ENCODE measurements at regions not wholly inside any gene's neighbourhood (a gene's known extent, or its start where the extent isn't known, plus 50 kb on each side); places are given as distances from the start of the nearest gene placed in this dataset.
"Not testable (repeated sequence)": the region's sequence is repeated elsewhere in the genome, so short reads cannot be mapped to it uniquely, and the experiment has no call there.

- no peak for DNase-seq
Measured at GRCh38 chr6:11403035-11403601, 134.4 kb upstream of the TMEM170B start.

- not testable (repeated sequence) for DNase-seq
Measured at GRCh38 chr6:11402581-11402980, 135.0 kb upstream of the TMEM170B start.

DNA sequence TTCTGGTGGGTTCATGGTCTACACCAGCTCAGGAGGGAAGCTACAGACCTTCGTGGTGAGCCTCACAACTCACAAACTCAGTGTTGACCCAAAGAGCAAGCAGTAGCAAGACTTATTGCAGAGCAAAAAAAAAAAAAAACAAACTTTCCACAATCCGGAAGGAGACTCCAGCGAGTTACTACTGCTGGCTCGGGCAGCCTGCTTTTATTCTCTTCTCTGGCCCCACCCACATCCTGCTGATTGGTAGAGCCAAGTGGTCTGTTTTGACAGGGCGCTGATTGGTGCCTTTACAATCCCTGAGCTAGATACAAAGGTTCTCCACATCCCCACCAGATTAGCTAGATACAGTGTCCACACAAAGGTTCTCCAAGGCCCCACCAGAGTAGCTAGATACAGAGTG lies 135.6 kb upstream of the TMEM170B start:
- not testable (repeated sequence) for DNase-seq

DNA sequence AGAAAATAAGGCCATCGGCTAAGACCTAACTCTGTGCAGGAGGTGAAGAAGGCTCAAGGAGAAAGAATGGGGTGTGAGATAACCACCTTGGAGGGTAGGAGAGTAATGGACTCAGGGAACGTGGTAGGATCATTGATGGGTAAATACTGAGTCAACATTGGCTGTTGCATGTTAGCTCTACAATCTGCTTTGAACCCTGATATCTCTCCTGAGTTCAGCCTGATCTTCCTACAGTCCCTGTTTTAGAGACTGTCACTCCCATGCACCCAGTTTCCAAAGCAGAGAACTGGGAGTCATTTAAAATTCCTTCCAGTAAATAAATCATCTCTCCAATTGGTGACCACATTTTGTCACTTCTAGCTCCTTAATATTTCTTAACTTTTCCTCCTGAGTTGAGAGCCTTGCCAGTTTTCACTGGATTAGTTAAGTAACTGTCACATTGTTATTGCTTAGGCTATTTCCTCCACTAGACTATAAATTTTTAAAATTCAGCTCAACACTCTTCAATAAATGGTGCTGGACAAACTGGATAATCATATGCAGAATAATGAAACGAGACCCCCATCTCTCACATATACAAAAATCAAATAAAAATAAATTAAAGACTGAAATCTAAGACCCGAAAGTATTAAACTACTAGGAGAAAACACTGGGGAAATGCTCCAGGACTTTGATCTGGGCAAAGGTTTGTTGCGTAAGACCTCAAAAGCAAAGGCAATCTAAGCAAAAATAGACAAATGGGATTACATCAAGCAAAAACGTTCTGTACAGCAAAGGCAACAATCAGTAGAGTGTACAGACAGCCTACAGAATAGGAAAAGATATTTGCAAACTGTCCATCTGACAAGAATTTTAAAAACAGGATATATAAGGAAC lies 138.9 kb upstream of the TMEM170B start:
- DNase-seq: no peak

DNA sequence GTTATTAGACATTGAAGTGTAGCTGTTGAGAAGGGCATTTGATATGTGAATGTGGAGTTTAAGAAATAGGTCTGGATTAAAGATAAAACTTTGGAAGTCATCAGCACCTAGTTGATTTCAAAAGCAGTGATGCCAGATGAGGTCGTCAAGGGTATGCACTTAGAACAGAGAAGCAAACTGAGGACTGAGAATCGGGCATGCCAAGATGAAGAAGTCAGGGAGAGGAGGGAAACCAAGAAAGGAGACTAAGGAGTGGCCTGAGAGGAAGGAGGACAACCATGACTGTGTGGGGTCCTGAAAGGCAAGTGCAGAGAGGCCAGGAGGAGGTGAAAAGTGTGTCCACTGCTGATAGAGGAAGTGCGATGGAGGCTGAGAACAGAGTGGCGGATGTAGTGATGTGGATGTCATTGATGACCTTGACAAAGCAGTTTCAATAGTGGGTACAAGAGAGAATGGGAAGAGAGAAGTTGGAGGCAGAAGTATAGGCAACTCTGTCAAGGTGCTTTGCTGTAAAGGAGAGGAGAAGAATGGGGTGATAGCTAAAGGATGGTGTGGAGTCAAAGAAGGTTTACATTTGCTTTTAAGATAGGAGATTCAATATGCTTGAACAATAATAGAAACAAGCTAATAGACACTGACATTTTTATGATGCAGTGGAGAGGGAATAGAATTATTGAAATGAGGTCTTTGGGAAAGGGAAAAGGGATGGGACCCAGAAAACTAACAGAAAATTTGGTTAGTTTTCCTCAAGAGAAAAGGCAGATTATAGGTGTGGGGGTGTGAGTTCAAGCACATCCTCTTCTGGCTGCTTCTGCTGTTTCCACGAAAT lies 139.7 kb upstream of the TMEM170B start:
- DNase-seq: no peak

DNA sequence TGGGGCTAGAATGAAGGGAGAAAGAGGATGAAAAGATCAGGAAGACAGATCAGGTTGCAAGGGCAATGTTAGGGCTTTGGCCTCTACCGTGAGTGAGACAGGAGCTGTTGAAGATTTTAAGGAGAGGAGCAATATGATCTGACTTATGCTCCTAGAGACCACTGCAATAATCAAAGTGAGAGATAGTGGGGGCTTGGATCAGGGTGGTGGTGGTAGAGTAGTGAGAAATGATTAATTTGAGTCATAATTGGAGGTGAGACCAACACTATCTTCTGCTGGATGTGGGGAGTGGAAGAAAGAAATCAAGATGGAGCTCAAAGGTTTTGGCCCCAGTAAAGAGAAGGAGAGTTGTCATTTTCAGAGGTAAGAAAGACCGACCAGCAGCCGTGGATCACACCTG lies 140.7 kb upstream of the TMEM170B start:
- DNase-seq: no peak

DNA sequence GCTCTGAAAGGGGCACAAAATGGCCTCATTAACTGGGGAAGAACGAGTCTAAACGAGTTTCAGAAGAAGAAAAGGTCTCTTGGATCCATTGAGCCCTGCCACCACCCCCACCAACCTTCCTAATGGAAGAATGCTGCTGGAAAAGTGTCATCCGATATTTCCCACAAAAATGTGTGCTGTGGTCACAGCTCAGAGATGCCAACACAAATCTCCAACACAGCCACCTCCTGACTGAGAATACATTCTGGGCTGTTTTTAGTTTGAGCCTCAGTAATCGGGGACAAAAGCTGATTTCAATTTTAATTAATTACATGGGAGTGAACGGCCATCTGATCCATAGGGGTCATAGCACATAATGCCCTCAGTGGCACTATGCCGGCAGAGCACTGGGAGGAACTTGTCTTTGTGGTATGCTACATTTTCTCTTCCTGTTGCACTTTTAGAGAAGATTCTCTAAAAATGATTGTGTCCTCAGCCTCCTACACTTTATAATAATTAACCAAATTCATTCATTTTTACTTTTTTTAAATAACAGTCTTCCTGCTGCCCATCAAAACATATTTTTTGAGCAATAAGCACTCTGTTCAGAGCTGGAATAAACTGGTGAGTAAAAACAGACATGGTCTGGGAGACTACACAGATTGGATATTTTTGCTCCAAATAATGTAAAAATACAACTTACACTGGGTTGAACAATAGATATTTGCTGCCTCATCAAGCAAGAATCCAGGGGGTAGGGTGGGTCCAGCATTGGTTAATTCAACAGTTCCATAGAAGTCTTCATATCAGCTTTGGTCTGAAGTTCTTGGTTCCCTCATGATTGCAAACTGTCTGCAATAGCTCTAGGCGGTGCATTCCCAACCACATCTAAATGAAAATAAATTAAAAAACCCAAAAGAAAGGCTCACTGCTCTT lies 143.6 kb upstream of the TMEM170B start:
- DNase-seq: no peak

DNA sequence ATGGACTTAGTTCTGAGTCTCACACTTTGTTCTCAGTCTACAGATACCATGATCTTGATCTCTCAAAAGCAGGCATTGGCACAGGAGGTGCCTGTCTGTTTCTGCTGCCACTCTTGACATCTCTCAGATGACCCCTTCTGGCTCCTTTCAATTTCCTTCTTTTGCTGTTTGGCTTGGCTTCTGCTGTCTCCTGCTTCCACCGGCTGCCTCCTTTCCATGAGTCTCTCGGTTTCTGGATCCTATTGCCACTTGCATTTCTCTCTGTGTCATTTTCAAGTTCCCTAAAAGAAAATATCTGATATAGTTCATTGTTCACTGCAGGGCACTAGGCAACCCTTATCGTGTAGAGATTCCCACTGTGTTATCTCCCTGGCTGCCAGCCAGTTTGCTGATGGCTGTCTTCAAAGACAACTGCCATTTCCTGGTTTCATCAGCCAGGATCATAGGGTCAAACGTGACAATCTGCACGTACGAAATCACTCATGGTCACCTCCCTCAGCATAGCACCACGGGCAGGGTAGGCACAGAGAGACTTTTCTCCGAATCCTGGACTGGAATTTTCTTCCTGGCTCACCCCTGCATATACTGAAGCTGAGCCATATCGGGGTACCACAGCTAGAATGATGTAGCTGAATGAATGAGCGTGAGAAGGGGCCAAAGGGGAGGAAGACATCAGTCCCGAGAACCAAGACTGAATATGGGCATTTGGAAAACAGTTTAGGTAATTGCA lies 144.6 kb upstream of the TMEM170B start:
- no peak for DNase-seq

DNA sequence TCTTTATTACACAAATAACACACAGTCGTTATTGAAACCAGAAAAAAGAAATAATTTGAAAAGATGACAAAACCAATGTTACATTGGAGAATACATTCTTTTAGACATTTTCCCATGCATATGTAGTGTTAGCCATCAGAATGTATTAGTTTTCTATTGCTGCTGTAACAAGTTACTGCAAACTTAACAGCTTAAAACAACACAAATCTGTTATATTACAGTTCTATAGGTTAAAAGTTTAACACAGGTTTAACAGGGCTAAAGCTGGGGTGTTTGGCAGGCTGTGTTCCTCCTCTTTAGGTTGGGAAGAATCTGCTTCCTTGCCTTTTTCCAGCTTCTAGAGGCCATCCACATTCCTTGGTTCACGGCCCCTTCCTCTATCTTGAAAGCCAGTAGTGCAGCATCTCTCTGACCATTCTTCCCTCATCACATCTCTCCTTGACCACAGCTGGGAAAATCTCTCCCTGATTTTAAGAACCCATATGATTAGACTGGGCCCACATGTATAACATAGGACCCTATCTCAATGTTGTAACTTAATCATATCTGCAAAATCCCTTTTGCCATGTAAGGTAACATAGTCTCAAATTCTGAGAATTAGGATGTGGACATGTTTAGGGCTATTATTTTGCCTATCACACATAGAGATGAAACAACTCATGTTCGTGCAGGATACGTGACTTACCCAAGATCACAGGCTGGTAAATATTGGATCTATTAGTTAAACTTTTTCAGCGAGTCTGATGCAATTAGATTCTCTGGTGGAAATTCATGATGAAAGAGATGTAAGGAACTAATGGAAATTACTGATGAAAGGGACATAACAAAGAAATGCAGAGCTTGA lies 145.4 kb upstream of the TMEM170B start:
- DNase-seq: no peak

GRCh38 chr6:11389977-11390376 lies 147.6 kb upstream of the TMEM170B start:
- no peak for DNase-seq

DNA sequence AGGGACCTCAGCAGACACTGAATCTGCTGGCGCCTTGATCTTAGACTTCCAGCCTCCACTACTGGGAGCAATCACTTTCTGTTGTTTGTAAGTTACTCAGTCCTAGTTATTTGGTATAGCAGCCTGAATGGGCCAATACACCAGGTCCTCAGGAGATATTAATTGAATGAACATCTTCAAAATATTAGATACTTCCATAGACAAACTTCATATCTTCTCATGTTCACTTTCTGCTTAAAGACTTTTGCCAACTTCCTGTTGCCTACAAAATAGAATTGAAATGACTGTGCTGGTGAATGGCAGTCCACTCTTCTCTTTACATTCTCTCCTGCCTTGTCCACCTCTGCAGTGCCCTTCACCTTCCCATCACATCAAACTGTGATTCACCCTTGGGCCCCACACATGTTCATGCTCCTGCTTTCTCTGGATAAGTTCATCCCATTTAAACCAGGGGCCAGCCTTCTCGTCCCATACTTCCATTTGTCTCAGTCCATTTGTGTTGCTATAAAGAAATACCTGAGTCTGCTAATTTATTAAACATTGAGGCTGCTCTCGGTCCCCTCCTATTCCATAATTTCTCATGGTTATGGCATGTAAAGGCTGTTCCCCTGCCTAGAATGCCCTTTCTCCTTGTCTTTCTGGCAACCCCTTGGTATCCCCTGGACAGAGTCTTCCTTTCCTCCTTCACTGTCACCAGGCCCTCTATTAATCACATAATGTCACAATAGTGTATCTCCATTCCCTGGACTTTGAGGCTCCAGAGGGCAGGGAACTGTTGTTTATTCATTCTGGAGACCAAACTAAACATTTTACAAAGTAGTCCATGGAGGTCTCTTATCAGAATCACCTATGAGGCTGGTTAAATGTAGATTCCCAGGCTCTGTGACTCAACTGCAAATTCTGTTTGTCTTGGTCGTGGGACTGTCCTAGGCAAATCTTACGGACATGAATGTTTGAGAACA lies 148.3 kb upstream of the TMEM170B start:
- DNase-seq: no peak

- no peak for DNase-seq
Measured at GRCh38 chr6:11387707-11388430, 149.7 kb upstream of the TMEM170B start.

GRCh38 chr6:11386726-11387125 lies 150.8 kb upstream of the TMEM170B start:
- DNase-seq: no peak

DNA sequence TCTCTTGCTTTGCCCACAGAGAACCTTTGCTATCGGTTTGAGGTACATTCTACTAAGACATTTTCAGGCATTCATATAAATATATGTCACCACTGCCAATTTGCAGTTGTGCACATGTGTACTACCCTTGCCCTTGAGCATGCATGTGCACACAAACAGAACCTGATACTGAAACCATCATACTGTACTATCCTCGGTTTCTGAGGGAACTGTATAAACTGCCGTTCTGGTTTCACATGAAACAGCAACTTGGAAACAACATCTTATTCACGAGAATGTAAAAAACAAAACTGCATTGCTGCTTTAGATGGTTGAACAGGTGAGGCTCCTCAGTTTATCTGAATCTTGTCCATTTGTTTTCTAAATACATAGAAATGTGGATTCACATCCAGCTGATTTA lies 151.2 kb upstream of the TMEM170B start:
- DNase-seq: no peak

- no peak for DNase-seq
Measured at GRCh38 chr6:11384531-11385309, 152.3 kb upstream of the NEDD9 start.

DNA sequence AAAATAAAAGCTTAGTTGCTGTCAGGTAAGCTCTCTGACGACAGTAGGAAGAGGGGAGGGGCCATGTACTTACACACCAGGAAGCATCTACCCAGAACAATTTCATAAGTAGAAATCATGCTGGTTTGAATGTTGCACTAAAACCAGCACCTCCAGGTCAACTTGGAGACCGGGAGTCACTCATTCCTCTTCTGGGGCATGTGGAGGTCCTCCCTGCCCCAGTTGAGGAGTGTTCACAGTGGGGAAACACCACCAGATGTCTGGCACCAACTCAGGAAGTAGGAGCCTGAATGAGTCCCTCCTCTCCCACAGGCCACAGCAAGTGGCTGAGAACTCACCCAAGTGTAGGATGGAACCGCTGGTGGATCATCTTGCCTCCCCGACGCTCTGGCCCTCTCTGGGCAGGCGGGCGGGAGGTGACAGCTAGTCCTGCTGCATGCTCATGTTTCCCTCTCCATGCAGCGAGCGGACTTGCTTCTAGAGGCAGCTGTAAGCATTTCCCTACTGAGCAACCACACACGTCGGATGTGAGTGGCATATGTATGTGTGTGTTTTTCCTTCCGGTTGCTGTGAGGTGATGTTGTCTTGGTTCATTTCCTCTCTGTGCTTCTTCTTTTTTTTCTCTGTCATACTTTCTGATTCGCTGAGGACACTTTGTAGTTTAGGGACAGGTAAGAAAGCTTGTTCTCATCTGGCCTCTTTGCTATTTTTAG lies 149.5 kb upstream of the NEDD9 start:
- DNase-seq: peak in 2 of 4 experiments; percentile 39 to 44

DNA sequence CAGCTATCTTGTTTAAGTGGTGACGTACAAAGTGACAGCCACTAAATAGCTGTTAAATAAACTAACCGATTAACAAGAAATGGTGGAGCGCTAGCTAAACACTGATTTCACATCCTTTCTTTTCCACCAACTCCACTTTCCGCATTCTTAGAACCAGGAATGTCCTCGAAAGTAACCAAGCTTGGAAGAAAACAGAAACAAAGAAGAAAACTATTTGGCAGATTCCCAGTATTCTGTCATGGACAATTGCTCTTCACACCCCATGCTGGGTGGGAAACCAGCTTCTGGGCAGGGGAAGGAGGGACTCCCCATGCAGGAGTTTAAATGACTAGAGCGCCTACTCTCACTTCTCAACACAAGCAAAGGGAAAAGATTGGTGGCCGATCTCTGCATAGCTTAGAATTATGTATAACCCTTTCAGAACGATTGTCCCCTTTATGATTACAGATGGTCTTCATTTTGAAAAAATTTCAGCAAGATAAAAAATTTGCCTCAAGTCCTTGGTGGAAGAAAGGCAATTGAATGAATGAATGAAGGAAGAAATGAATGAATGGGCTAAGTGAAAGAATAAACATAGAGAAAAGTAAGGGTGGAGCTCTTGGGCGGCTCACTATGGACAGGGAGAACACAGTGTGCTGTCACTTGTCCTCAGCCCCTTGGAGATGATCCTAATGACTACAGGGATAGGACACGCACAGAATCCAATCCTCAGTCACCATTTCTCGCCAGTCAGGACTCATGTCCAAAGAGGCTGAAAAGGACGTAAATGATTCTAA lies 148.7 kb upstream of the NEDD9 start:
- DNase-seq: no peak
